NT2/D1 (cell line): ENCODE measurements at regions not wholly inside any gene's neighbourhood (a gene's known extent, or its start where the extent isn't known, plus 50 kb on each side); places are given as distances from the start of the nearest gene placed in this dataset.

Experiments
- SUZ12 ChIP-seq: IDR thresholded peaks from 2 replicates; pipeline ENCODE4 v1.6.1; 2011; ENCODE audit not compliant: insufficient read length, insufficient read depth; ENCODE audit errors: extremely low read depth
- ZNF274 ChIP-seq: IDR thresholded peaks from 2 replicates; pipeline ENCODE4 v1.6.1; 2011; ENCODE audit warnings: mild to moderate bottlenecking, low read depth, low read length

DNA sequence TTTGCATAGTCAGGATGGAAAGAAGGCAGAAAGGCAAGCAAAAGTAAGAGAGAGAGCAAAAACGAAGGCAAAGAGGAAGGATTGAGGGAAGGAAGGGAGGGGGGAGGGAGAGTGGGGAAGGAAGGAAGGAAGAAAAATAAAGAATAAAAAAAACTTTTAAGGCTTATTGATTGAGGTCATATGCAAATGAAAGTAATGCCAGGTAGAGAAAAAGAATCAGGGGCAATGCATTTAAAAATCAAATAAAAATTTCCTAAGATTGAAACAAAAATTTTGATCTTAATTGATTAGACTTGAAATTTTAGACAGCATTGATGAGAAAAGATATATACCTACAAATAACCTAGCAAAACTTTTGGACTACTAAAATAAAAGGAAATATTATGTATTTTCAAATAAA lies 153.9 kb upstream of the KIF2B start:
- TF ChIP-seq SUZ12 (no peak), ZNF274 (no peak)
